DMS 273 (cell line): ENCODE measurements at regions not wholly inside any gene's neighbourhood (a gene's known extent, or its start where the extent isn't known, plus 50 kb on each side); places are given as distances from the start of the nearest gene placed in this dataset.
"Not testable (repeated sequence)": the region's sequence is repeated elsewhere in the genome, so short reads cannot be mapped to it uniquely, and the experiment has no call there.

Source experiments
- DNase-seq: peaks from one replicate; lab custom pipeline; 2025; ENCODE audit not compliant: unreplicated experiment; lab: John Stamatoyannopoulos, UW

- peak; percentile 49 for DNase-seq
Measured at GRCh38 chr1:233435622-233436021, 108.1 kb downstream of the MAP3K21 start.

DNA sequence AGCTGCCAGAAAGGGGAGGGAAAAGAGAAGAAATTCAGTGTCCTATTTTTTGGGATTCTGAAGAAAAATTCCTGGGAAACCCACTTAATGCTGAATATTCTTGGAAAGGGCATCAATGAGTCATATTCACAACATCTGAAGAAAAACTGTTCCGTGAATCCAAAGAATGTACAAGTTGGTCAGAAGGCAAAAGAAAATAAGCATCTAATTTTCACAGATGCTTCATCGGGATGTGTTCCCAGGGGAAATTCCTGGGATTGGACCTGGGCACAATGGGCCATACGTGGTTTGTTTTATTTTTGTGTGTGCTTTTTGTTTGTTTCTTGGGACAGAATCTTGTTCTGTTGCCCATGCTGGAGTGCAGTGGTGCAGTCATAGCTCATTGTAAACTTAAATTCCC lies 112.2 kb downstream of the MAP3K21 start:
- no peak for DNase-seq

- DNase-seq, result peak; percentile 90
Measured at GRCh38 chr1:233440951-233441401, 113.5 kb downstream of the MAP3K21 start.

GRCh38 chr1:233442026-233442780 lies 114.7 kb downstream of the MAP3K21 start:
- DNase-seq, result no peak

DNA sequence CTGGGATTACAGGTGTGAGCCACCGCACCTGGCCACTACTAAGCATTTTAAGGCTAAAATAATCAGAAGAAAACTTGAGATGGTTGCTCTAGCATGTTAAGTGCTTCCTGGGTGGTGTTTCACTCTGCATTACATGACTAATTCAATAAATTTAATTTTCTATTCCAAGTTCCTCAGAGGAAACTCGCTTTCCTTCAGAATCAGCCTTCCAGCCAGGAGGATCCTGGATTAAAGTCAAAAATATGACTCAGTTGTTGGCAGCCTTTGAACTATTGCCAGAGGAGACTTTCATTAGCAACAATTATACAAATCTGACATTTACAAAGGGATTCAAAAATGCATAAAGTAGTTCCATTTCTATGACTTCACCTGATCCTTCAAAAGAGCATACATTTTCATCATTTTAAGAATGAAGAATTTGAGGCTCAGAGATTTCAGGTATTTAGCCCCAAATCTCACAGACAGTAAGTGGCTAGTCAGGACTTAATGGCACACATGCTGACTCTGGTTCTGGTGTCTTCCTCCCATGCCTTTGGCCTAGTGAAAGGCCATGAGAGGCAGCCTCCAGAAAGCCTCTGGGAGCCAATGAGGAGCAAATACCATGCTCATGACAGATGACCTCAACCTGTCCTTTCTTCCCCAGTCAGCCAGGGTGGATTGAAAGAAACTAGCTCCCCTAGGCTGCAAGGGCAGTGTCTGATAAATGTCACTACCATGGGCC lies 115.7 kb downstream of the MAP3K21 start:
- peak; percentile 17 for DNase-seq

DNA sequence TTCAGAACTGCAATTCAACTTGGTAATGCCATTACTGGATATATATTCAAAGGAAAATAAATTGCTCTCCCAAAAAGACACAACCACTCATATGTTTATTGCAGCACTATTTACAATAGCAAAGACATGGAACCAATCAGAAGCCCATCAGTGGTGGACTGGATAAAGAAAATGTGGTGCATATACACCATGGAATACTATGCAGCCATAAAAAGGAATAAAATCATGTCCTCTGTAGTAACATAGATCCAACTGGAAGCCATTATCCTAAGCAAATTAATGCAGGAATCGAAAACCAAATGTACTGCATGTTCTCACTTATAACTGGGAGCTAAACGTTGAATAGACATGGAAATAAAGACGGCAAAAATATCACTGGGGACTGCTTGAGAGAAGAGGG lies 117.0 kb downstream of the MAP3K21 start:
- no peak for DNase-seq

DNA sequence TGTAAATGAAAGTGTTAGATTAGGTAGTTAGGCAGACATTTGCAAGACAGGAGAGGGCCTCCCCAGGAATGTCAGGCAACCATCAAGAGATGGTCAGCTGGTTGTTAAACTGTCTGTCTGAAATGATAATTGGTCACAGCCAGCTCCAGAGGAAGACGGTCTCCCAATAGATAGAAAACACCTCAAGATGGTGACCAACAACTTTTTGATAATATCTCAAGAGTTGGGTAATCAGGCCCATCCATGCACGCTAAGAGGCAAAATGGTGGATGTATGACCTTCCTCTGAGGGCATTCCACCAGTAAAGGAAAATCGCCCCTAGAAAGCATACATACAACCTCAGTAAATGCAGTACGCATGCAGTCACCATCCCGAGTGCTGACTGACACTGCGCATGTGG lies 118.2 kb downstream of the MAP3K21 start:
- DNase-seq, result no peak

- DNase-seq, result no peak
Measured at GRCh38 chr1:233446935-233447334, 119.4 kb downstream of the MAP3K21 start.

- DNase-seq, result peak; percentile 29
Measured at GRCh38 chr1:233448109-233448689, 120.7 kb downstream of the MAP3K21 start.

DNA sequence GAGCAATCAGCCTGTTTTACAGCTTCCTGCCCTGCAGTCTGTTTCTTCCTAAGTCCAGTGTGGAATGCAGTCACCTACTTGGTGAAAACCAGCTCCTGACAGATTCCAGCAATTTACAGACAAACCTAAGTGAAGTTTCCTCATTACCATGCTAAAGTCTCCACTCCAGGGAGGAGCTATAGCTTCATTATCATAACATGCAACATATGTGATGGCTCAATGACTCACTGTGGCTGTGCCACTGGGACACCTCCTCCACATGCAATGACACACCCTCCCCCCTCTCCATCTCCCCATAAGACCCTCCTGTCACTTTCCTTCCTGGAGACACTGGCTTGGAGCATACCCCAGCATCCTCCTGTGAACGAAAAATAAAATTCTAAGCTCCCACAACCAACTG lies 125.2 kb downstream of the MAP3K21 start:
- no peak for DNase-seq

GRCh38 chr1:233453433-233454200 lies 126.1 kb downstream of the MAP3K21 start:
- DNase-seq, result no peak

GRCh38 chr1:233459470-233459945 lies 132.0 kb downstream of the MAP3K21 start:
- DNase-seq, result no peak

DNA sequence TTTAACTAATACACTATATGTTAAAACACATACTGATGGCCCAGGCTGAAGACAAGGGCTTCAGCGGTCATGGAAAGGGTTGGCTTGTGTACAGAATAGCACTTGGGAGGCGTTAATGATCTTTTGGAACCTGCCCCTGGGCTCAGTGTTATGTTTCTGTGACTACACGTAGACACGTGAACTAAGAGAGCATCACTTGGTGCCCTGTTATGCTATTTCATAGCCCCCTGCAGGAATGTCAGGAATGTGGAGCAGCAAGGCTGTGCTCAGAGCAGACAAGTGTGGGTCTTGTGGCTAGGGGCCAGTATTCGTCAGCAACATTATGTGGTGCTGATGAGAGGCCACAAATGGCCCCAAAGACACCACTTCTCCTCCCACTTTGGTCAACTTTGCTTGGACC lies 132.4 kb downstream of the MAP3K21 start:
- no peak for DNase-seq

- no peak for DNase-seq
Measured at GRCh38 chr1:233460692-233461091, 133.2 kb downstream of the MAP3K21 start.

- DNase-seq, result no peak
Measured at GRCh38 chr1:233461847-233462246, 134.3 kb downstream of the MAP3K21 start.

- no peak for DNase-seq
Measured at GRCh38 chr1:233463333-233463732, 135.8 kb downstream of the MAP3K21 start.

GRCh38 chr1:233465745-233466343 lies 138.3 kb downstream of the MAP3K21 start:
- no peak for DNase-seq

DNA sequence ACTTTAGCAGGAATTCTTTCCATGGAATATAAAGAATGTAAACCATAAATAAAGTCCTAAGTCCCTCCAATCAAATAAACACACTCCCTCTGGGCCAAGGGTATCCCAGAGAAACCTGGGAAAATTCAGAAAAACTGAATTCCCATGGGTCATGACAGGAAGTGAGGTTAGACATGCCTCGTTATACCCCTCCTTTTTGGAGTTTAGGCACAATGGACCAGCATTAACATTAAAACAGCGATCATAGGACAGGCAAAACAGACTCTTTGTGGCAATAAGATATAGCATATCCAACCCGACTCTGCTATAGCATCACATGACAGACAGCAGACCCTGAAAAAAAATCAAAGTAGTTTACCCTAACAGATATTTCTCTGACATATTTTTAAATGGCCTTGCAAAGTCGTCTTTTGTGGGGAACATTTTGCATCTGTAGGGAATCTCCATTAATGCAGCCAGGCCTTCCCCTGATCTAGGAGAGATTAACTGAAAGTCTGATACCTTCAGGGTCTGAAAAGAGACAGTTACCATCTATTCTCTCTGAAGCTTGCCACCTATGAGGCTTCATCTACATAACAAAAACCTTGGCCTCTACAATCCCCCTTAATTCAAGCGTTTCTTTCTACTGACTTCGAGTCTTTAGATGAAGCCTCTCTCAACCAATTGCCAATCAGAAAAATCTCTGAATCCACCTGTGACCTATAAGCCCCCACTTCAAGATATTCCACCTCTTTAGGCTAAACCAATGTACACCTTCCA lies 143.0 kb upstream of the KCNK1 start:
- no peak for DNase-seq

DNA sequence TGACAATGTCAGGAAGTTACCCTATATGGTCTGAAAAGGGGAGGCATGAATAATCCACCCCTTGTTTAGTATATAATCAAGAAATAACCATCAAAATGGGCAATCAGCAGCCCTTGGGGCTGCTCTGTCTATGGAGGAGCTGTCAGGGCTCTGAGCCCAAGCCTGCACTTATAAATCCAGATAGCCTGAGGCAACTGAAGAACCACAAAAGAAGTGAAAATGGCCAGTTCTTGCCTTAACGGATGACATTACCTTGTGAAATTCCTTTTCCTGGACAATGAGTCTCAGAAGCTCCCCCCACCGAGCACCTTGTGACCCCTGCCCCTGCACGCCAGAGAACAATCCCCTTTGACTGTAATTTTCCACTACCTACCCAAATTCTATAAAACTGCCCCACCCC lies 142.1 kb upstream of the KCNK1 start:
- DNase-seq, result not testable (repeated sequence)

DNA sequence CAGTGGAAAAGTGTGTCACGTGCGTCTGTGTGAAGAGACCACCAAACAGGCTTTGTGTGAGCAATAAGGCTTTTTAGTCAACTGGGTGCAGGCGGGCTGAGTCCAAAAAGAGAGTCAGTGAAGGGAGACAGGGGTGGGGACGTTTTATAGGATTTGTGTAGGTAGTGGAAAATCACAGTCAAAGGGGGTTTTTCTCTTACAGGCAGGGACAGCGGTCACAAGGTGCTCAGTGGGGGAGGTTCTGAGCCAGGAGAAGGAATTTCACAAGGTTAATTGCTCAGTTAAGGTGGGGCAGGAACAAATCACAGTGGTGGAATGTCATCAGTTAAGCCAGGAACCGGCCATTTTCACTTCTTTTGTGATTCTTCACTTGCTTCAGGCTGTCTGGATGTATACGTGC lies 141.1 kb upstream of the KCNK1 start:
- DNase-seq, result not testable (repeated sequence)
